OCI-LY1 (cell line): ENCODE measurements at regions not wholly inside any gene's neighbourhood (a gene's known extent, or its start where the extent isn't known, plus 50 kb on each side); places are given as distances from the start of the nearest gene placed in this dataset.
"Not testable (repeated sequence)": the region's sequence is repeated elsewhere in the genome, so short reads cannot be mapped to it uniquely, and the experiment has no call there.

ENCODE experiments used
- H2AFZ ChIP-seq: fragments of 200-600 bp; sonication (generic), shearing (Covaris generic); 2 replicates; pipeline ENCODE4 v1.6.0; 2014; ENCODE audit warnings: antibody characterized with exemption, mild to moderate bottlenecking, low read length
- H3F3A ChIP-seq: fragments of 200-600 bp; sonication (generic), shearing (Covaris generic); 2 replicates; pipeline ENCODE4 v1.6.0; 2014; ENCODE audit warnings: mild to moderate bottlenecking, antibody characterized with exemption, low read length, moderate library complexity; ENCODE audit not compliant: insufficient read depth
- H3K27ac ChIP-seq: fragments of 200-600 bp; sonication (generic); 2 replicates; pipeline ENCODE4 v1.5.1; 2014; ENCODE audit warnings: low read length, mixed run types, mild to moderate bottlenecking, low read depth; ENCODE audit not compliant: poor library complexity, severe bottlenecking
- H3K27me3 ChIP-seq: fragments of 200-600 bp; sonication (generic); 2 replicates; pipeline ENCODE4 v1.6.0; 2014; ENCODE audit warnings: antibody characterized with exemption, mild to moderate bottlenecking, low read length, moderate library complexity; ENCODE audit not compliant: insufficient read depth
- H3K36me3 ChIP-seq: fragments of 200-600 bp; sonication (generic); 2 replicates; pipeline ENCODE4 v1.6.1; 2014; ENCODE audit warnings: mild to moderate bottlenecking, antibody characterized with exemption, low read length, moderate library complexity, mixed read lengths; ENCODE audit not compliant: insufficient read depth
- H3K4me1 ChIP-seq: fragments of 200-600 bp; sonication (generic); 2 replicates; pipeline ENCODE4 v1.5.1; 2014; ENCODE audit warnings: mild to moderate bottlenecking, low read length, moderate library complexity; ENCODE audit not compliant: insufficient read depth, severe bottlenecking
- H3K4me2 ChIP-seq: fragments of 200-600 bp; sonication (generic), shearing (Covaris generic); 2 replicates; pipeline ENCODE4 v1.6.1; 2014; ENCODE audit warnings: low read length
- H3K4me3 ChIP-seq: fragments of 200-600 bp; sonication (generic); 2 replicates; pipeline ENCODE4 v1.5.1; 2014; ENCODE audit warnings: low read length, low read depth, mild to moderate bottlenecking, mixed read lengths; ENCODE audit not compliant: poor library complexity, severe bottlenecking
- H3K79me2 ChIP-seq: fragments of 200-600 bp; shearing (Covaris generic); 2 replicates; pipeline ENCODE4 v1.6.1; 2016; ENCODE audit warnings: mixed run types, low read length, mixed read lengths; ENCODE audit not compliant: insufficient read depth
- H3K9ac ChIP-seq: fragments of 200-600 bp; sonication (generic), shearing (Covaris generic); 2 replicates; pipeline ENCODE4 v1.6.1; 2014; ENCODE audit warnings: mild to moderate bottlenecking, low read length, mixed read lengths
- H3K9me2 ChIP-seq: fragments of 200-600 bp; sonication (generic), shearing (Covaris generic); 2 replicates; pipeline ENCODE4 v1.6.1; 2014; ENCODE audit warnings: low read depth, mild to moderate bottlenecking, low read length, mixed read lengths
- H3K9me3 ChIP-seq: fragments of 200-600 bp; shearing (Covaris generic); 2 replicates; pipeline ENCODE4 v1.6.1; 2014; ENCODE audit warnings: low read length, mixed read lengths
- H4K20me1 ChIP-seq: fragments of 200-600 bp; sonication (generic), shearing (Covaris generic); 2 replicates; pipeline ENCODE4 v1.6.0; 2016; ENCODE audit warnings: mild to moderate bottlenecking, low read length; ENCODE audit not compliant: insufficient read depth
- CTCF ChIP-seq: fragments of 200-600 bp; sonication (generic), shearing (Covaris generic); IDR thresholded peaks from 2 replicates; pipeline ENCODE4 v1.5.1; 2017; ENCODE audit warnings: mild to moderate bottlenecking, antibody characterized with exemption, low read length, moderate library complexity, mixed read lengths
- EZH2 ChIP-seq: fragments of 200-600 bp; sonication (generic), shearing (Covaris generic); IDR thresholded peaks from 2 replicates; pipeline ENCODE4 v1.8.0; 2017; ENCODE audit warnings: borderline replicate concordance, mixed run types, mild to moderate bottlenecking, antibody characterized with exemption, low read length, moderate library complexity, mixed read lengths

- no peak overlapping the region for H3K27ac ChIP-seq
- no peak overlapping the region for H3K4me3 ChIP-seq
- H3K27me3 ChIP-seq = no peaks in the 10 kb centered on the region
- H3K9me2 ChIP-seq = no peaks in the 10 kb centered on the region
- H2AFZ ChIP-seq = no peak overlapping the region
- no peaks in the 10 kb centered on the region for H3F3A ChIP-seq
- TF ChIP-seq CTCF = no peak
- TF ChIP-seq EZH2 = no peak
- no peaks in the 10 kb centered on the region for H3K4me1 ChIP-seq
- no peak overlapping the region for H3K4me2 ChIP-seq
- no peaks in the 10 kb centered on the region for H3K79me2 ChIP-seq
- H3K36me3 ChIP-seq = no peaks in the 10 kb centered on the region
- H3K9ac ChIP-seq = no peak overlapping the region
- H3K9me3 ChIP-seq = no peaks in the 10 kb centered on the region
- H4K20me1 ChIP-seq = no peaks in the 10 kb centered on the region
Measured at GRCh38 chr1:58059789-58060188, 486.7 kb downstream of the OMA1 start.

DNA sequence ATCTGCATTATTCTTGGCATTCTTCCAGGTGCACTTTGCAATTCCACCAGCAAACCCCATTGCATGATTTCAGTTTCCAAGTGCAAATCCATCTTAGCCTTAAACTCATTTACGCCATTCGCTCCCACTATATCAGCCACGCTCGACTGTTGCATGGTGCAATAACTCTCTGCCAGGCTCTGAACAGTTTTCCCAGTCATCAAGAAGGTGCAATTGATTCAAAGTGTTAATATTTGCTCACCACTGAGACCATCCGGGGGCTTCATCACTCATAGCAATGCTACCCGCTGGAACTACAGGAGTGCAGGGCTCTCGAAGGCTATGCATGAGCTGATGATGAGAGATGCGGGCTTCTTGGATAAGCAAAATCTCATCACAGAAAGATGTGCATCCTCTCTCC, 488.2 kb downstream of the OMA1 start:
- Histone ChIP-seq H3K27ac (no peak overlapping the region), H3K9ac (no peak overlapping the region), H3K4me1 (no peaks in the 10 kb centered on the region), H3K79me2 (no peaks in the 10 kb centered on the region), H3F3A (no peaks in the 10 kb centered on the region), H3K9me2 (no peaks in the 10 kb centered on the region), H3K4me3 (no peak overlapping the region), H4K20me1 (no peaks in the 10 kb centered on the region), H3K4me2 (no peak overlapping the region), H3K36me3 (no peaks in the 10 kb centered on the region), H2AFZ (no peak overlapping the region), H3K27me3 (no peaks in the 10 kb centered on the region), H3K9me3 (no peaks in the 10 kb centered on the region)
- TF ChIP-seq EZH2 (no peak), CTCF (no peak)

DNA sequence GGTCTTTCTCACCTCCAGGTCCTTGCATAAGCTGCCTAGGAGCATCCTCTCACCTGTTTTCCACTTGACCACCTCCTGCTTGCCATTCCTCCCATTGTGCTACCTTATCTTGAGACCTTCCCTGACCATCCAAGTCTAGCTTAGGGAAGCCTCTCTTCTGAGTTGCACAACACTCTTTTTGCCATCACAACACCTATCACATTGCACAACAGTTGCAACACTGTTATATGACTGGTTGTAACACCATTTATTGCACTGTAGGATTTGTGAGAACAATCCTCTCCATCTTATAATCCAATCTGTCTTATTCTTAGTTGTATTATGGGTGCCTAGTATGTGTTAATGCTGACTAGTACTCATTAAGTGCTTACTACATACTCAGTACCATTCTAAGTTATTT, 488.7 kb downstream of the OMA1 start:
- Histone ChIP-seq H3K9me2 (no peaks in the 10 kb centered on the region), H3K4me2 (no peak overlapping the region), H3K4me3 (no peak overlapping the region), H3K27me3 (no peaks in the 10 kb centered on the region), H3K9me3 (no peaks in the 10 kb centered on the region), H3K4me1 (no peaks in the 10 kb centered on the region), H3K27ac (no peak overlapping the region), H3K36me3 (no peaks in the 10 kb centered on the region), H2AFZ (no peak overlapping the region), H3K79me2 (no peaks in the 10 kb centered on the region), H3F3A (no peaks in the 10 kb centered on the region), H3K9ac (no peak overlapping the region), H4K20me1 (no peaks in the 10 kb centered on the region)
- TF ChIP-seq CTCF (no peak), EZH2 (no peak)

DNA sequence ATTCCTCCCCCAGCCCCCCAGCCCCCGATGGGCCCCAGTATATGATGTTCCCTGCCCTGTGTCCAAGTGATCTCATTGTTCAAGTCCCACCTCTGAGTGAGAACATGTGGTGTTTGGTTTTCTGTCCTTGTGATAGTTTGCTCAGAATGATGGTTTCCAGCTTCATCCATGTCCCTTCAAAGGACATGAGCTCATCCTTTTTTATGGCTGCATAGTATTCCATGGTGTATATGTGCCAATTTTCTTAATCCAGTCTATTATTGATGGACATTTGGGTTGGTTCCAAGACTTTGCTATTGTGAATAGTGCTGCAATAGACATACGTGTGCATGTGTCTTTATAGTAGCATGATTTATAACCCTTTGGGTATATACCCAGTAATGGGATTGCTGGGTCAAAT, 495.3 kb downstream of the OMA1 start:
- H3K27me3 ChIP-seq, H3K9me2 ChIP-seq, H3K9me3 ChIP-seq, H3K4me1 ChIP-seq, H2AFZ ChIP-seq, H4K20me1 ChIP-seq, H3K27ac ChIP-seq, H3K4me3 ChIP-seq, H3K4me2 ChIP-seq, H3K79me2 ChIP-seq, H3K36me3 ChIP-seq, H3K9ac ChIP-seq, H3F3A ChIP-seq: not testable (repeated sequence)
